Keratinocyte (primary cell): ENCODE measurements at regions not wholly inside any gene's neighbourhood (a gene's known extent, or its start where the extent isn't known, plus 50 kb on each side); places are given as distances from the start of the nearest gene placed in this dataset.

Experiments
- EZH2 ChIP-seq: IDR thresholded peaks from one replicate; pipeline ENCODE4 v1.6.1; 2012; ENCODE audit warnings: inconsistent platforms, mild to moderate bottlenecking, low read length, moderate library complexity
- TF ChIP-seq, protein P1 (sequence below), 3 experiments: IDR thresholded peaks in 1 of 3; conservative IDR thresholded peaks in 1 of 3; optimal IDR thresholded peaks in 1 of 3; 2 replicates in 2 of 3; 3 replicates in 1 of 3; pipeline versions ENCODE3 to v1.5.1; 2011; ENCODE audit warnings: low read length in 3 of 3, mild to moderate bottlenecking in 3 of 3, moderate library complexity in 2 of 3, control low read depth in 1 of 3, inconsistent platforms in 1 of 3; ENCODE audit not compliant: insufficient read depth in 2 of 3; ENCODE audit errors: extremely low read depth in 1 of 3

DNA sequence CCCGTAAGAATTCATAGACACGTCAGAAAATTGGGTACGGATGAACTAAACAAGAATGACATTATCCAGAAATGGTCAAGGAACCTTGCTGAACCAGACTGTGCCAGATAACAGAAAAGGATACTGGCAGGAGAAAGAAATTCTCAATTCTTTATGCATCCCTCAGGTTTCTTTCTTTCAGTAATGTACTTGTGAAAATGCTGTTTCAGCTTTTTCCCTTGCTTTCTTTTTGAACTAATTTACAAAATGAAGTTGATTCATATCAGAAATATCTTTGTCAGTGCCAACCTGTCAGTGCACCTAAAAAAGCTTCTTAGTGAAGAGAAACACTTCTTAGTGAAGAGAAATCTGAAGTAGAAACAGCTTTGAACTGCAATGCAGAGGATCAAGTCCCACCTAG is 643.6 kb upstream of the RORB start:
- TF ChIP-seq, protein P1, sequence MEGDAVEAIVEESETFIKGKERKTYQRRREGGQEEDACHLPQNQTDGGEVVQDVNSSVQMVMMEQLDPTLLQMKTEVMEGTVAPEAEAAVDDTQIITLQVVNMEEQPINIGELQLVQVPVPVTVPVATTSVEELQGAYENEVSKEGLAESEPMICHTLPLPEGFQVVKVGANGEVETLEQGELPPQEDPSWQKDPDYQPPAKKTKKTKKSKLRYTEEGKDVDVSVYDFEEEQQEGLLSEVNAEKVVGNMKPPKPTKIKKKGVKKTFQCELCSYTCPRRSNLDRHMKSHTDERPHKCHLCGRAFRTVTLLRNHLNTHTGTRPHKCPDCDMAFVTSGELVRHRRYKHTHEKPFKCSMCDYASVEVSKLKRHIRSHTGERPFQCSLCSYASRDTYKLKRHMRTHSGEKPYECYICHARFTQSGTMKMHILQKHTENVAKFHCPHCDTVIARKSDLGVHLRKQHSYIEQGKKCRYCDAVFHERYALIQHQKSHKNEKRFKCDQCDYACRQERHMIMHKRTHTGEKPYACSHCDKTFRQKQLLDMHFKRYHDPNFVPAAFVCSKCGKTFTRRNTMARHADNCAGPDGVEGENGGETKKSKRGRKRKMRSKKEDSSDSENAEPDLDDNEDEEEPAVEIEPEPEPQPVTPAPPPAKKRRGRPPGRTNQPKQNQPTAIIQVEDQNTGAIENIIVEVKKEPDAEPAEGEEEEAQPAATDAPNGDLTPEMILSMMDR (optimal IDR thresholded peaks at IDR 0.05 in 1 of 3, IDR thresholded peaks at IDR 0.05 in 1 of 3, conservative IDR thresholded peaks at IDR 0.05 in 1 of 3; ENCODE audit: extremely low read depth in 1 of 3, insufficient read depth in 2 of 3, low read length in 3 of 3): no peak
- TF ChIP-seq EZH2: no peak
